ENCODE measurements at regions not wholly inside any gene's neighbourhood (a gene's known extent, or its start where the extent isn't known, plus 50 kb on each side); places are given as distances from the start of the nearest gene placed in this dataset.

DNA sequence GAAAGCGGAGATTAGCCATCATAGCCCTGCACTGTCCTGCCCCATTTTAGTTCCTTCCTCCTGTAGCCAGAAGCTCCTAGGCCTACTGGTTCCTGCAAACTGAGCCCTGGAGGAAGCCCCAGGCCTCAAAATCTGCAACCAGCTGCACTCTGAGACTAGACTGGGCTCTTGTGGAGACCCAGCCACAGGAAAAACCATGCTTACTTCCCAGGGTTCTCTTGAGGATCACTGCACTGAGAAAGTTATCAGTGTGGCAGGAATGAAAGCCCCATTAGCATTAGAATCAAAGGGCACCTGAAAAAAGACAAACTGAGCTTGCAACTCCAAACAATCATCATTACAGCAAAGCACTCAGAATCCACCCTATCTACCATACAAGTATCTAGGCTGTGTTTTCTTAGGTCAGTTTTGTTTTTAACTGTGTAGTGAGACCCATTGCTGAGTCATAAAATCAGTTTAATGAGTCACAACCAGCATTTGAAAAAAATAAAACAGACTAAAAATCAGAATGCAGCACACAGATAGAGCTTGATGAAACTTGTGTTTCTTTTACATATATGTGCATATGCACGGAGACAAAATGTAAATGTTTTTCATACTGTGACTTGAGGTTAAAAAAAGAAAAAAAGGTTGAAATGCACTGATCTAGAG is 91.0 kb downstream of the UNC5CL start:
- DNase-seq (ENCODE audit: low read depth): no peak
- H3K4me3 ChIP-seq (ENCODE audit: low read depth, low read length): no peak overlapping the region
- no peak for TF ChIP-seq CTCF (IDR thresholded peaks at IDR 0.05; ENCODE audit: control insufficient read depth, extremely low read depth, insufficient read depth)

- no peak for DNase-seq (ENCODE audit: low read depth)
- no peak for TF ChIP-seq CTCF (IDR thresholded peaks at IDR 0.05; ENCODE audit: control insufficient read depth, extremely low read depth, insufficient read depth)
- no peak overlapping the region for H3K4me3 ChIP-seq (ENCODE audit: low read depth, low read length)
These were observed 92.2 kb downstream of the UNC5CL start for GRCh38 chr6:40946738-40947301.

DNA sequence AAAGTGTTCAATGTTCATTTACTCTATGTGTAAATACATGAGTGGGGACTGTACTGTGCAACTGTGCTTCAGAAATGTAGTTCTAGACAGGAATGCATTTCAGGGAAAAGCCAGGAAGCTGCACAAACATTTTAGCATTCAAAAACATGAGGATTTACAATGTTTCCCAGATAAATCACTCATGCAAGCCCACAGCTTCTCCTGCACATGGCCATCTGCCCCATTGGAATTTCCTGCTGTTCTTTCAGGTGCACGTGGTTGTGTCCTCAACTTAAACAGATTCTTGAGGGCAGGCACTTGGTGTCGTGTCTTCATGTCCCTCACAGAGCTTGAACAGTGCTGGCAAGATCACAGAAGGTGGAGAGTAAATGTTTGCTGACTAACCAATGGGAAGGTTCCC is 101.5 kb downstream of the UNC5CL start:
- DNase-seq (ENCODE audit: low read depth): no peak
- no peak for TF ChIP-seq CTCF (IDR thresholded peaks at IDR 0.05; ENCODE audit: control insufficient read depth, extremely low read depth, insufficient read depth)
- H3K4me3 ChIP-seq (ENCODE audit: low read depth, low read length): no peak overlapping the region

DNA sequence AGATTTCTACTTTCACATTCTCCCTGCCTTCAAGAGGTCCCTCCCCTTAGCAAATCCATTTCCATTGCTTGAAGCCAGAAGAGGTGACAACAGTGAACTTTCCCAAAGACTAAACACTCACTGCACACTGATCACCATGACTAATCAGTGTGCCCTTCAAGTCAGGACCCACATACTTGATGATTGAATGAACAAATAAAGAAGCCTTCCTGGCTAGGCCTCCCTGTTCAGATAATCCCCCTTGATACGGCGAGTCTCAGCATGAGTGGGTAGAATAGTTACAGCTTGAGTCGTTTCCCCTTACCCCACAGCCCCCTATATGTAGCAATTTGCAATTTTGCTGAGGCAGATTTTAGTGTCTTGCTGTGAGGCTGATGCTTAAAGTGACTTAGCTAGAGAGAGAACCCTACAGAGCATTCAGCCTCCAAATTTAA is 102.2 kb downstream of the UNC5CL start:
- no peak overlapping the region for H3K4me3 ChIP-seq (ENCODE audit: low read depth, low read length)
- TF ChIP-seq CTCF (IDR thresholded peaks at IDR 0.05; ENCODE audit: control insufficient read depth, extremely low read depth, insufficient read depth): no peak
- no peak for DNase-seq (ENCODE audit: low read depth)

- no peak for DNase-seq (ENCODE audit: low read depth)
- TF ChIP-seq CTCF (IDR thresholded peaks at IDR 0.05; ENCODE audit: control insufficient read depth, extremely low read depth, insufficient read depth): no peak
- H3K4me3 ChIP-seq (ENCODE audit: low read depth, low read length): no peak overlapping the region
These were observed 105.2 kb downstream of the UNC5CL start for GRCh38 chr6:40933864-40934263.

GRCh38 chr6:40932953-40933352 is 106.1 kb downstream of the UNC5CL start:
- TF ChIP-seq CTCF (IDR thresholded peaks at IDR 0.05; ENCODE audit: control insufficient read depth, extremely low read depth, insufficient read depth): no peak
- no peak for DNase-seq (ENCODE audit: low read depth)
- no peak overlapping the region for H3K4me3 ChIP-seq (ENCODE audit: low read depth, low read length)

DNA sequence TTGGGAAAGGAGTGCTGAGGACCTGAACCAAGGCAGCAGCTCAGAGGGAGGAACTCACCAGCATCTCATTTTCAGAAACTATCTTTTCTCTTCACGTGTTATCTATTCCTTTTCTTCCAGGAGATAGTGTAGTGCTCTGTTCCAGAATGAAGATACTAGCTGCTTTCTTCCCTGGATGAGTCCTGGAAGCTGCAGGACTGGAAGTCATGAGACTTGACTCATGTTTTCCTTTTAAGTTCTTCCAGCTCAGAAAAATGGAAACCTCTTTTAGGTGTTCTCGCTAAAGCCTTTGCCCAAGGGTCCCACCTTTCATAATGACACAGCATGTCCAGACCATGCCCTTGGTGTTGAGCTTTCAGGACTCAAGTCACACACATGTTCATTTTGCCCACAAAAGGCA is 106.7 kb downstream of the UNC5CL start:
- TF ChIP-seq CTCF (IDR thresholded peaks at IDR 0.05; ENCODE audit: control insufficient read depth, extremely low read depth, insufficient read depth): no peak
- DNase-seq (ENCODE audit: low read depth): no peak
- H3K4me3 ChIP-seq (ENCODE audit: low read depth, low read length): no peak overlapping the region

Data from LNCaP clone FGC (cell line).